OCI-LY7 (cell line): ENCODE measurements at regions not wholly inside any gene's neighbourhood (a gene's known extent, or its start where the extent isn't known, plus 50 kb on each side); places are given as distances from the start of the nearest gene placed in this dataset.
A peak's percentile ranks its signal among the peaks of the same experiment; 100 is the strongest.
"Not testable (repeated sequence)": the region's sequence is repeated elsewhere in the genome, so short reads cannot be mapped to it uniquely, and the experiment has no call there.

Experiments used
- BruUV-seq: library from RNA; stranded (reverse); fragments of 400-500 nt; replicated peaks from 2 replicates; lab custom pipeline; 2021; lab: Mats Ljungman, UMichigan
- CTCF ChIA-PET: fragments of 300-600 bp; sonication (Branson Sonifier 250); formaldehyde crosslinking; loops from one replicate; lab custom pipeline; 2022; ENCODE audit warnings: antibody characterized with exemption; ENCODE audit not compliant: unreplicated experiment; lab: Charles Lee
- POLR2A ChIA-PET: fragments of 300-600 bp; sonication (Branson Sonifier 250); formaldehyde crosslinking; loops from one replicate; lab custom pipeline; 2022; ENCODE audit warnings: antibody characterized with exemption; lab: Charles Lee
- DNase-seq: peaks from one replicate; pipeline ENCODE4 v3.0.0-alpha.2; 2015; ENCODE audit warnings: low spot score
- H2AFZ ChIP-seq: fragments of 200-600 bp; sonication (generic), shearing (Covaris generic); 2 replicates; pipeline ENCODE4 v1.6.1; 2014; ENCODE audit warnings: mild to moderate bottlenecking, antibody characterized with exemption, low read length, moderate library complexity
- H3K27ac ChIP-seq: fragments of 200-600 bp; sonication (generic); 2 replicates; pipeline ENCODE4 v1.5.1; 2014; ENCODE audit warnings: mixed run types, low read depth, mild to moderate bottlenecking, moderate library complexity, low read length, inconsistent platforms; ENCODE audit not compliant: poor library complexity, severe bottlenecking
- H3K36me3 ChIP-seq: fragments of 200-600 bp; sonication (generic); 2 replicates; pipeline ENCODE4 v1.6.1; 2014; ENCODE audit warnings: mild to moderate bottlenecking, antibody characterized with exemption, low read length, moderate library complexity, mixed read lengths; ENCODE audit not compliant: insufficient read depth
- H3K4me1 ChIP-seq: fragments of 200-600 bp; sonication (generic); 2 replicates; pipeline ENCODE4 v1.5.1; 2014; ENCODE audit warnings: mild to moderate bottlenecking, low read length; ENCODE audit not compliant: insufficient read depth, poor library complexity, severe bottlenecking
- H3K4me2 ChIP-seq: fragments of 200-600 bp; sonication (generic); 2 replicates; pipeline ENCODE4 v1.6.1; 2014; ENCODE audit warnings: mild to moderate bottlenecking, low read length
- H3K4me3 ChIP-seq: fragments of 200-600 bp; sonication (generic); 2 replicates; pipeline ENCODE4 v1.5.1; 2014; ENCODE audit warnings: mild to moderate bottlenecking, low read depth, low read length; ENCODE audit not compliant: poor library complexity, severe bottlenecking
- H3K79me2 ChIP-seq: fragments of 200-600 bp; sonication (generic); 2 replicates; pipeline ENCODE4 v1.6.1; 2016; ENCODE audit warnings: low read depth, mild to moderate bottlenecking, low read length, moderate library complexity, mixed read lengths; ENCODE audit not compliant: insufficient read depth
- H3K9me2 ChIP-seq: fragments of 200-600 bp; sonication (generic); 2 replicates; pipeline ENCODE4 v1.6.1; 2016; ENCODE audit warnings: mild to moderate bottlenecking, low read length, mixed read lengths; ENCODE audit not compliant: insufficient read depth
- H3K9me3 ChIP-seq: fragments of 200-600 bp; sonication (generic); 2 replicates; pipeline ENCODE4 v1.6.1; 2014; ENCODE audit warnings: mild to moderate bottlenecking, mixed run types, low read length, mixed read lengths
- H4K20me1 ChIP-seq: fragments of 200-600 bp; sonication (generic); 2 replicates; pipeline ENCODE4 v1.6.1; 2014; ENCODE audit warnings: mild to moderate bottlenecking, antibody characterized with exemption, low read length, moderate library complexity, mixed read lengths; ENCODE audit not compliant: insufficient read depth
- CTCF ChIP-seq: fragments of 200-600 bp; sonication (generic); conservative IDR thresholded peaks from 2 replicates; pipeline ENCODE4 v1.5.1; 2014; ENCODE audit warnings: mild to moderate bottlenecking, antibody characterized with exemption, low read length, moderate library complexity, mixed read lengths
- intact Hi-C: fragments of 100-400 bp; cut with micrococcal nuclease; formaldehyde crosslinking; loops from one replicate; pipeline ENCODE4 v1.10.0; 2022; ENCODE audit not compliant: unreplicated experiment

- intact Hi-C loops, H3K9me3 ChIP-seq, BruUV-seq, H2AFZ ChIP-seq, H3K4me3 ChIP-seq, POLR2A ChIA-PET, H3K9me2 ChIP-seq, H3K4me1 ChIP-seq, H3K27ac ChIP-seq, H4K20me1 ChIP-seq, H3K4me2 ChIP-seq, H3K36me3 ChIP-seq, H3K79me2 ChIP-seq, DNase-seq: not testable (repeated sequence)
- CTCF ChIA-PET = interaction anchor here (0.7 kb wide), 1 partner anchor 212 kb away, joined by 4 read pairs; no protein-coding TSS in a partner anchor
- 0 out of 2 replicates have a peak, but pooled peaks have one; percentile 21 for TF ChIP-seq CTCF
Measured at GRCh38 chr7:39791911-39792310, 158.1 kb upstream of the CDK13 start.

GRCh38 chr7:39793026-39793425 lies 157.0 kb upstream of the CDK13 start:
- intact Hi-C loops, H3K4me2 ChIP-seq, H3K27ac ChIP-seq, POLR2A ChIA-PET, H3K79me2 ChIP-seq, H3K4me3 ChIP-seq, H3K36me3 ChIP-seq, H4K20me1 ChIP-seq, CTCF ChIA-PET, H2AFZ ChIP-seq, H3K9me3 ChIP-seq, H3K9me2 ChIP-seq, H3K4me1 ChIP-seq, BruUV-seq, DNase-seq: not testable (repeated sequence)

- H3K4me1 ChIP-seq, H3K4me3 ChIP-seq, POLR2A ChIA-PET, H3K79me2 ChIP-seq, intact Hi-C loops, H3K4me2 ChIP-seq, H3K36me3 ChIP-seq, BruUV-seq, H4K20me1 ChIP-seq, H3K27ac ChIP-seq, CTCF ChIA-PET, H3K9me2 ChIP-seq, H2AFZ ChIP-seq, DNase-seq, H3K9me3 ChIP-seq: not testable (repeated sequence)
Measured at GRCh38 chr7:39793851-39794250, 156.2 kb upstream of the CDK13 start.

GRCh38 chr7:39796947-39797346 lies 153.1 kb upstream of the CDK13 start:
- H3K9me2 ChIP-seq, H3K79me2 ChIP-seq, H2AFZ ChIP-seq, H3K9me3 ChIP-seq, H3K4me3 ChIP-seq, H3K27ac ChIP-seq, H4K20me1 ChIP-seq, H3K4me1 ChIP-seq, BruUV-seq, H3K4me2 ChIP-seq, DNase-seq, POLR2A ChIA-PET, H3K36me3 ChIP-seq, intact Hi-C loops, CTCF ChIA-PET: not testable (repeated sequence)

- H3K9me2 ChIP-seq, H3K9me3 ChIP-seq, BruUV-seq, intact Hi-C loops, H3K79me2 ChIP-seq, H3K36me3 ChIP-seq, DNase-seq, H2AFZ ChIP-seq, H4K20me1 ChIP-seq, POLR2A ChIA-PET, H3K4me1 ChIP-seq, H3K4me2 ChIP-seq, H3K27ac ChIP-seq, CTCF ChIA-PET, H3K4me3 ChIP-seq: not testable (repeated sequence)
Measured at GRCh38 chr7:39798077-39798476, 152.0 kb upstream of the CDK13 start.
